GM12864 (cell line): ENCODE measurements at regions not wholly inside any gene's neighbourhood (a gene's known extent, or its start where the extent isn't known, plus 50 kb on each side); places are given as distances from the start of the nearest gene placed in this dataset.

ENCODE experiments used
- DNase-seq: peaks from one replicate; pipeline ENCODE4 v3.0.0-alpha.2; 2011; ENCODE audit warnings: low read depth
- H3K4me3 ChIP-seq: 2 replicates; pipeline ENCODE4 v1.5.1; 2011; ENCODE audit warnings: mild to moderate bottlenecking, low read depth, low read length, control low read depth
- TF ChIP-seq, protein P1 (sequence below): IDR thresholded peaks from 2 replicates; pipeline ENCODE4 v1.5.1; 2011; ENCODE audit warnings: low read depth, mild to moderate bottlenecking, moderate library complexity, low read length, control low read depth, inconsistent platforms; ENCODE audit errors: missing control alignments

DNA sequence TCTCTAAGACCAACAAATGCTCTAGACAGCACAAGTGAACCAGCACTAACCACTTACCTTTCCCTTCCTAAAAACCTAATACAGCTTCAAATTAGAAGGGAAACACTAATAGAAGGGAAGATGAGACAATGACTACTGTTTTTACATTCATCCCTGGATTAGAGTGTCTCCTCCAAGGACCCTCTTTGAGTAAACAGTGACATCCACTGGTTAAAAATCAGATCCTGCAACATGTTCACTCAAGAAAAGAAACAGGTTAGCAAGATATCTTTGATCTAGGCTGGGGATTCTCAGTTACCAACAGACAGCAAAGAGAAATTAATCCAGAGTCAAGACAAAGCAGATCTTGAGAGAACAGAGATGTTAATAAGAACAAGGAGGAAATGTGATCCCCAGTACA lies 177.7 kb upstream of the GHITM start:
- no peak for DNase-seq
- no peak overlapping the region for H3K4me3 ChIP-seq
- TF ChIP-seq, protein P1, sequence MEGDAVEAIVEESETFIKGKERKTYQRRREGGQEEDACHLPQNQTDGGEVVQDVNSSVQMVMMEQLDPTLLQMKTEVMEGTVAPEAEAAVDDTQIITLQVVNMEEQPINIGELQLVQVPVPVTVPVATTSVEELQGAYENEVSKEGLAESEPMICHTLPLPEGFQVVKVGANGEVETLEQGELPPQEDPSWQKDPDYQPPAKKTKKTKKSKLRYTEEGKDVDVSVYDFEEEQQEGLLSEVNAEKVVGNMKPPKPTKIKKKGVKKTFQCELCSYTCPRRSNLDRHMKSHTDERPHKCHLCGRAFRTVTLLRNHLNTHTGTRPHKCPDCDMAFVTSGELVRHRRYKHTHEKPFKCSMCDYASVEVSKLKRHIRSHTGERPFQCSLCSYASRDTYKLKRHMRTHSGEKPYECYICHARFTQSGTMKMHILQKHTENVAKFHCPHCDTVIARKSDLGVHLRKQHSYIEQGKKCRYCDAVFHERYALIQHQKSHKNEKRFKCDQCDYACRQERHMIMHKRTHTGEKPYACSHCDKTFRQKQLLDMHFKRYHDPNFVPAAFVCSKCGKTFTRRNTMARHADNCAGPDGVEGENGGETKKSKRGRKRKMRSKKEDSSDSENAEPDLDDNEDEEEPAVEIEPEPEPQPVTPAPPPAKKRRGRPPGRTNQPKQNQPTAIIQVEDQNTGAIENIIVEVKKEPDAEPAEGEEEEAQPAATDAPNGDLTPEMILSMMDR, result no peak

DNA sequence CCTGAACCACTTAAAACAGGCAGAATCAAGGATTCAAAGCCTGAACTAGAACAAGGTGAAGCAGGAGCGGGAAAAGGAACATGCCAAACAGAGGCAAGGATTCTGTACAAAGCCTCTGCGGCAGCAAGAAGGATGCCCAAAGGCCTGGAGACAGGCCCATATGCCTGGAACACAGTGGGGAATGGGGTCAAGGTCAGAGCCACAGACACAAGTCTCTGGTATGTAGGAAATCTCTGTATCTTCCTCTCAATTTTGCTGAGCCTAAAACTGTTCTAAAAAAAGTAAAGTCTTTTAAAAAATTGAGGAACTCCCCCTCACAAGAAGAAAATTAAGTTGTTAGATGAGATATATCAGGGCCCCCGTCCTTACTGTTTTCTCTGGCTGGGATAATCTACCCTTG lies 175.9 kb upstream of the GHITM start:
- no peak for DNase-seq
- TF ChIP-seq, protein P1, result no peak
- H3K4me3 ChIP-seq, result no peak overlapping the region

DNA sequence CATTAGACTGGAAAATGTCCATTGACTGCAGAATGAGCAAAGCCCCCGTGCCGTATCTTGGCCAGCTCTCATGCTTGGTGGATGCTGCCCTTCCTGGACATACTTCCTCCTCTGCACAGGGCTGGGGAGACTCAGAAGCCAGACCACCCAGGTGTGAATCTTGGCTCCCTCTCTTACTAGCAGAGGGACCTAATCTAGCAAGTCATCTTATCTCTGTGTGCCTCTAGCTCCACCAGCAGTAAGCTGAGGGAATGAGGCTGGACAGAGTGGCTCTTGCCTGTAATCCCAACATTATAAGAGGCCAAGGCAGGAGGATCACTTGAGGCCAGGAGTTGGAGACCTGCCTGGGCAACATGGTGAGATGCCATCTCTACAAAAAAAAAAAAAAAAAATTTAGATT lies 173.8 kb upstream of the GHITM start:
- H3K4me3 ChIP-seq, result no peak overlapping the region
- TF ChIP-seq, protein P1, result peak; percentile 3
- DNase-seq, result no peak

DNA sequence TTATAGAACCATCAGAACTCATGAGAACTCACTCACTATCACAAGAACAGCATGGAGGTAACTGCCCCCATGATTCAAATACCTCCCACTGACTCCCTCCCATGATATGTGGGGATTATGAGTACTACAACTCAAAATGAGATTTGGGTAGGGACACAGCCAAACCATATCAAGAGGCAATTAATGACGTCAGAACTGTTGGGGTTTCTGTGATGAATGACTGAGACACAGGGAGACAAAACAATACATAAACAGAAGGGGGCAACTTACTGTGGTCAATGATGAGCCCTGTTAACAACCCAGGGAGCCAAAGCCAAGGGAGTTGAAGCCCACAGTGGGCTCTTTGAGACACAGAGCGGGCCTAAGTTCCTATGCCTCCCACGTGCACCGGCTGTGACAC lies 171.3 kb upstream of the GHITM start:
- TF ChIP-seq, protein P1, result no peak
- H3K4me3 ChIP-seq, result no peak overlapping the region

DNA sequence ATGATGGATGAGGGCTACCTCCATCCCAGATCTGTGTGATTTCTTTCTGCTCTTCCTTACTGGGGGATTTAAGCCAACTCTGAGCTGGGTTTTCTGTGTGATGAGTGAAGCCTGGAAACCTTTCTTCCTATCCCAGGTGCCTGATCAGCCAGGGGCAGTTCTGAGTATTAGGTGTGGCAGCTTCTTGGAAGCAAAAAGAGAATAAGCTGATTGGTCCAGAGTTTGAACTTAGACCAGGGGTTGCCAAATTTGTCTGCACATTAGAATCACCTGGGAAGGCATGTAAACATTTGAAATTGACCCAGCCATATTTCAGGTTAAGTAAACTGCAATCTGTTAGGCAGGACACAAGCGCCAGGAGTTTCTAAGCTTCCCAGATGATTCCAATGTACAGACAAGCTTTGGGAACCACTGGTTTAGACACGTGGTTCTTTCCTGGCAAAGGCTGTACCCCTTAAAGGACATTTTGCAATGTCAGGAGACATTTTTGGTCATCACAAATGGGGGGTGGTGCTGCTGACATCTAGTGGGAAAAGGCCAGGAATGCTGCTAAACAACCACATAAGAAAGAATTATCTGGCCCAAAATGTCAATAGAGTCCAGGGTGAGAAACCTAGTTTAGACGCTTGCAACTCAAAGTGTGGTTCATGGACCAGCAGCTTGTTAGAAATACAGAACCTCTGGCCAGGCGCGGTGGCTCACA lies 160.5 kb upstream of the GHITM start:
- no peak overlapping the region for H3K4me3 ChIP-seq
- TF ChIP-seq, protein P1, result no peak
- no peak for DNase-seq

More for the DNA sequence above, 171.3 kb upstream of the GHITM start:
- DNase-seq, result no peak

DNA sequence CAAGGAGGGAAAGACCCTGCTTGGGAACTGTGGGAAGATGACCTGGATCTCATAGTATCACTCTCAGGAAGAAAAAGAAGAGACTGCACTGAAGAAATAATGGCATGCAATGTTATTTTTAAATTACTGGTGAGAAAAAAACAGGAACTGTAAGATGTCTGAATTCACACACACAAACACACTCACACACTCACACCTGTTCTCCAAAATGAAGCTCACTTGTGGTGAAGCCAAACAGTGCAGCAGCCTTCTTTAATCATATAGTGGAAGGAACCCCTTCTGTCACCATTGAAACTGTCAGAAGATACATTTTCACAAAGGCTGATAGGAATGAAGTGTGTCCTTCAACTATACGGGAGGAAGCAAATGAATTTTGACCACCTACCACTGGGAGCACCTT lies 156.5 kb upstream of the GHITM start:
- H3K4me3 ChIP-seq, result no peak overlapping the region
- TF ChIP-seq, protein P1, result no peak
- no peak for DNase-seq

DNA sequence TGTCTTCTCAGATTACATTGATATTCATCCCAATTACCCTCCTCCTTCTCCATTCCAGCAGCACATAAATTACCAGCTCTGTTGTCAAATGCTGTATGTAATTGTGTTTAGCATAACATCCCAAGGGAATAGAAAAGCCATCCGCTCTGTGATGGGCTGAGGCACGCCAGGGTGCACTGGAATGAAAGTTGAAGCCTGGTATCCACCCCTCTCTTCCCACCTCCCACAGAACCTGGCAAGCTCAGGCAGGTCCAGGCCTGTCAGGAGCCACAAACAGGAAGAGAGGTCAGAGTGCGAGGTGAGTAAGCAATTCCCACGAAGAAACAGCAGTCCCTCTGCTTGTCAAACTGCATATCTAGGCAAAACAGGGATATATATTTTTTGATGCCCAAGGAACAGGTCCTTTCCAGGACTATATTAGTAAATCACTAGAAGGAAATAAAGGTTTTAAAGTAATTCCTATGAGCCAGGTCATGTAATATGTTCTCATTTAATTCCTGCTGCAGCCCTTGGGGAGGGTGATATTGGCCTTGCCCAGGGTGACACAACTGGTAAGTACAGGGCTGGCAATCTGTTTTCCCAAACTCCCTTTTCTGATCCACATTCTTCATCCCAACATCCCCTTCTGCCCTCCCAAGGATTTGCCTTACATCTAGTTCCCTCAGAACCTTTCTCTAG lies 155.6 kb upstream of the GHITM start:
- TF ChIP-seq, protein P1, result no peak
- DNase-seq, result no peak
- H3K4me3 ChIP-seq, result no peak overlapping the region
